ENCODE measurements at regions not wholly inside any gene's neighbourhood (a gene's known extent, or its start where the extent isn't known, plus 50 kb on each side); places are given as distances from the start of the nearest gene placed in this dataset.

- TF ChIP-seq ATF3 (IDR thresholded peaks at IDR 0.05) = no peak
Observed at GRCh38 chr3:63043631-63044030, 168.4 kb upstream of the CADPS start (continued).

DNA sequence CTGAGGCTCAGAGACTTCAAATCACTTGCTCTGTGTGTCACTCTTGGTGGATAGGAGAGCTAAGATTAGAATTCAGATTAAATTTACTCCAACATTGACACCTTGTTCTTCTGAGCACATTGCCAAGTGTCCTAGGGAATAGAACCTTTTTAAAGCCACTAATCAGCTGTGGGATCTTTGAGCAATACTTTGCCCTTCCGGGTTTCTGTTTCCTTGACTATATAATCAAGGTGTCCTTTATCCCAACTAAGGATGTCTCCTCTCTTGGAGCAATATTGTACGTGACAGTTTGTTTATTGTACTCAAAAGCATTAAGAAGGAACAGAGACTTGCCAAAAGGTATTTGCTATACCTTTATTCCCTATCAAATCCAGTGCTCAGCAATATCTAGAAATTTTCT is 170.9 kb upstream of the CADPS start:
- no peak overlapping the region for H3K27ac ChIP-seq (ENCODE audit: low read depth, low read length)
- no peaks in the 10 kb centered on the region for H4K20me1 ChIP-seq (ENCODE audit: insufficient read depth)
- H3K79me2 ChIP-seq (ENCODE audit: insufficient read depth, low read length) = no peaks in the 10 kb centered on the region
- H3K27me3 ChIP-seq (ENCODE audit: insufficient read depth, low read length) = no peaks in the 10 kb centered on the region
- no peak overlapping the region for H3K4me3 ChIP-seq (replicated peaks in 1 of 2; ENCODE audit: low read depth in 1 of 2, low read length in 2 of 2)
- no peak for ATAC-seq
- DNase-seq (ENCODE audit: low read depth, low spot score) = no peak
- H3K9ac ChIP-seq (ENCODE audit: low read length) = no peak overlapping the region
- no peaks in the 10 kb centered on the region for H3K4me1 ChIP-seq (ENCODE audit: control insufficient read depth in 1 of 2, insufficient read depth in 2 of 2, low read length in 2 of 2)
- H3K36me3 ChIP-seq (ENCODE audit: control insufficient read depth in 1 of 2, insufficient read depth in 2 of 2, low read length in 2 of 2) = no peaks in the 10 kb centered on the region
- POLR2A ChIA-PET = no interaction called here
- H3K9me2 ChIP-seq (ENCODE audit: insufficient read depth) = no peaks in the 10 kb centered on the region
- no peak overlapping the region for H3K4me2 ChIP-seq (ENCODE audit: low read length)
- TF ChIP-seq TCF7L2 (IDR thresholded peaks at IDR 0.05; ENCODE audit: borderline replicate concordance, extremely low read depth, insufficient read depth, insufficient read length) = no peak
- TF ChIP-seq ZFX (IDR thresholded peaks at IDR 0.05) = no peak
- TF ChIP-seq SP1 (IDR thresholded peaks at IDR 0.05; ENCODE audit: low read depth) = no peak
- TF ChIP-seq REST (IDR thresholded peaks at IDR 0.05; ENCODE audit: low read depth) = no peak
- TF ChIP-seq EZH2 (IDR thresholded peaks at IDR 0.05) = no peak
- no peak for TF ChIP-seq JUND (IDR thresholded peaks at IDR 0.05)
- TF ChIP-seq EZH2phosphoT487 (IDR thresholded peaks at IDR 0.05; ENCODE audit: borderline replicate concordance) = no peak
- TF ChIP-seq ZBTB33 (IDR thresholded peaks at IDR 0.05; ENCODE audit: extremely low read depth, insufficient replicate concordance, low read length) = no peak
- no peak for TF ChIP-seq EGR1 (IDR thresholded peaks at IDR 0.05; ENCODE audit: low read depth)
- no peak for TF ChIP-seq FOSL1 (IDR thresholded peaks at IDR 0.05; ENCODE audit: low read depth)
- no peak for TF ChIP-seq POLR2A (IDR thresholded peaks at IDR 0.05; ENCODE audit: borderline replicate concordance, extremely low read depth, insufficient read depth, insufficient read length)
- TF ChIP-seq POLR2AphosphoS5 (IDR thresholded peaks at IDR 0.05; ENCODE audit: low read depth, low read length) = no peak
- TF ChIP-seq SIN3A (IDR thresholded peaks at IDR 0.05; ENCODE audit: low read depth) = no peak
- no peak for TF ChIP-seq CBX3 (IDR thresholded peaks at IDR 0.05; ENCODE audit: low read depth)
- TF ChIP-seq ZNF274 (IDR thresholded peaks at IDR 0.05; ENCODE audit: low read depth, low read length) = no peak
- TF ChIP-seq RAD21 (IDR thresholded peaks at IDR 0.05; ENCODE audit: low read depth) = no peak
- TF ChIP-seq, protein P1, sequence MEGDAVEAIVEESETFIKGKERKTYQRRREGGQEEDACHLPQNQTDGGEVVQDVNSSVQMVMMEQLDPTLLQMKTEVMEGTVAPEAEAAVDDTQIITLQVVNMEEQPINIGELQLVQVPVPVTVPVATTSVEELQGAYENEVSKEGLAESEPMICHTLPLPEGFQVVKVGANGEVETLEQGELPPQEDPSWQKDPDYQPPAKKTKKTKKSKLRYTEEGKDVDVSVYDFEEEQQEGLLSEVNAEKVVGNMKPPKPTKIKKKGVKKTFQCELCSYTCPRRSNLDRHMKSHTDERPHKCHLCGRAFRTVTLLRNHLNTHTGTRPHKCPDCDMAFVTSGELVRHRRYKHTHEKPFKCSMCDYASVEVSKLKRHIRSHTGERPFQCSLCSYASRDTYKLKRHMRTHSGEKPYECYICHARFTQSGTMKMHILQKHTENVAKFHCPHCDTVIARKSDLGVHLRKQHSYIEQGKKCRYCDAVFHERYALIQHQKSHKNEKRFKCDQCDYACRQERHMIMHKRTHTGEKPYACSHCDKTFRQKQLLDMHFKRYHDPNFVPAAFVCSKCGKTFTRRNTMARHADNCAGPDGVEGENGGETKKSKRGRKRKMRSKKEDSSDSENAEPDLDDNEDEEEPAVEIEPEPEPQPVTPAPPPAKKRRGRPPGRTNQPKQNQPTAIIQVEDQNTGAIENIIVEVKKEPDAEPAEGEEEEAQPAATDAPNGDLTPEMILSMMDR (IDR thresholded peaks at IDR 0.05 in 2 of 3, conservative IDR thresholded peaks at IDR 0.05 in 1 of 3; ENCODE audit: borderline replicate concordance in 1 of 3, insufficient read depth in 1 of 3, low read depth in 2 of 3, low read length in 2 of 3) = no peak
- no peak for TF ChIP-seq YY1 (IDR thresholded peaks at IDR 0.05; ENCODE audit: extremely low read depth, insufficient replicate concordance, low read depth, low read length)
- TF ChIP-seq ELF1 (IDR thresholded peaks at IDR 0.05; ENCODE audit: borderline replicate concordance, low read depth) = no peak
- no peaks in the 10 kb centered on the region for H3K9me3 ChIP-seq (ENCODE audit: control insufficient read depth in 1 of 2, insufficient read depth in 1 of 2, low read depth in 1 of 2, low read length in 2 of 2)
- no peak overlapping the region for H2AFZ ChIP-seq (ENCODE audit: low read depth, low read length, poor library complexity, severe bottlenecking)
- RAD21 ChIA-PET (ENCODE audit: low non-redundant PET in 1 of 2, low total read pairs in 2 of 2, uncharacterized antibody in 2 of 2, unreplicated experiment in 2 of 2) = no interaction called here
- CTCF ChIA-PET = no interaction called here
- BruUV-seq (replicated peaks) = no TSS peak
- intact Hi-C loops (cut with micrococcal nuclease) = no loop called here
